T-helper 2 cell treated with Interferon-gamma antibody and Interleukin-4, amounts not matched to agents 5 μg/mL and 100 μg/mL, for 36 hours (primary cell): ENCODE measurements at regions not wholly inside any gene's neighbourhood (a gene's known extent, or its start where the extent isn't known, plus 50 kb on each side); places are given as distances from the start of the nearest gene placed in this dataset.
"Not testable (repeated sequence)": the region's sequence is repeated elsewhere in the genome, so short reads cannot be mapped to it uniquely, and the experiment has no call there.

Experiments used
- DNase-seq: peaks from one replicate; pipeline ENCODE4 v3.0.0; 2021; ENCODE audit warnings: low spot score
- H3K27ac Mint-ChIP-seq: one replicate; pipeline ENCODE4 v1.8.0; 2021; ENCODE audit warnings: mild to moderate bottlenecking, mixed read lengths
- H3K27me3 Mint-ChIP-seq: one replicate; pipeline ENCODE4 v1.8.0; 2021; ENCODE audit warnings: low read depth, mixed read lengths
- H3K36me3 Mint-ChIP-seq: one replicate; pipeline ENCODE4 v1.8.0; 2021; ENCODE audit warnings: low read depth, mixed read lengths
- H3K4me1 Mint-ChIP-seq: one replicate; pipeline ENCODE4 v1.8.0; 2021; ENCODE audit warnings: low read depth, mixed read lengths
- H3K4me3 Mint-ChIP-seq: one replicate; pipeline ENCODE4 v1.8.0; 2022; ENCODE audit warnings: mild to moderate bottlenecking, moderate library complexity, mixed read lengths
- H3K9me3 Mint-ChIP-seq: one replicate; pipeline ENCODE4 v1.8.0; 2021; ENCODE audit warnings: mixed read lengths

GRCh38 chr13:88026241-88026640, 355.1 kb downstream of the SLITRK5 start:
- no peaks in the 10 kb centered on the region for H3K27me3 Mint-ChIP-seq
- H3K4me3 Mint-ChIP-seq: no peak overlapping the region
- H3K27ac Mint-ChIP-seq: no peak overlapping the region
- H3K9me3 Mint-ChIP-seq: peaks cover 15% of the 10 kb centered on the region
- H3K36me3 Mint-ChIP-seq: no peaks in the 10 kb centered on the region
- H3K4me1 Mint-ChIP-seq: no peaks in the 10 kb centered on the region
- no peak for DNase-seq

- Mint-ChIP-seq H3K4me1 (no peaks in the 10 kb centered on the region), H3K9me3 (no peaks in the 10 kb centered on the region), H3K36me3 (no peaks in the 10 kb centered on the region), H3K27me3 (no peaks in the 10 kb centered on the region), H3K27ac (no peak overlapping the region), H3K4me3 (no peak overlapping the region)
- DNase-seq: no peak
Observed at GRCh38 chr13:88031980-88032559, 360.9 kb downstream of the SLITRK5 start.

DNA sequence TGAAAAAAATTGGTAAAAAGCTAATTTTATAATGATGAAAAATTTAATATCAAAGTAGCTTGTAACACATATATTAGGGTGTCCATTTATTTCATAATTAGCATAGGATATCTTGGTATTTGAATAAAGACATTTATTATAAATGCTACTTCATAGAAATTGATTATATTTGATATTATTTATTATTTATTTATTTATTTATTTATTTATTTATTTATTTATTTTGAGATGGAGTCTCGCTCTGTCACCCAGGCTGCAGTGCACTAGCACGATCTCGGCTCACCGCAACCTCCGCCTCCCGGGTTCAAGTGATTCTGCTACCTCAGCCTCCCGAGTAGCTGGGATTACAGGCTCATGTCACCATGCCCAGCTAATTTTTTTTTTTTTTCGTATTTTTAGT, 365.0 kb downstream of the SLITRK5 start:
- not testable (repeated sequence) for H3K4me3 Mint-ChIP-seq, H3K27ac Mint-ChIP-seq, H3K4me1 Mint-ChIP-seq, DNase-seq, H3K27me3 Mint-ChIP-seq, H3K9me3 Mint-ChIP-seq, H3K36me3 Mint-ChIP-seq

DNA sequence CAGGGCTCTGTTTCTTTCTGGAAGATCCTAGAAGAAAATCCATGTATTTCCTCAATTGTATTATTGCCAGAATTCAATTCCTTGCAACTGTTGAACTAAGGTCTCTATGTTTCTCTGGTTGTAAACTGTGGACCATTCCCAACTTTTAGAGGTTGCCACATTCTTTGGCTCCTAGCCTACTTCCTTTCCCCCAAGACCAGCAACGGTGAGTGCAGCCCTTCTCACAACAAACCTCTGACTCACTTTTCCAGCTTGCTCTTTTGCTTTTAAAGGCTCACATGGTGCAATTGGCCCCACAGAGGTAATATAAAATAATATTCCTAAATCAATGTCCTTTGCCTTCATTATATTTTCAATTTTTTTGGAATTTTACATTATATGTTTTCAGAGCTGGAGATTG, 371.3 kb downstream of the SLITRK5 start:
- Mint-ChIP-seq H3K27ac (no peak overlapping the region), H3K9me3 (peaks cover 22% of the 10 kb centered on the region), H3K36me3 (no peaks in the 10 kb centered on the region), H3K4me1 (no peaks in the 10 kb centered on the region), H3K27me3 (no peaks in the 10 kb centered on the region), H3K4me3 (no peak overlapping the region)
- no peak for DNase-seq

- no peaks in the 10 kb centered on the region for H3K27me3 Mint-ChIP-seq
- peaks cover 16% of the 10 kb centered on the region for H3K9me3 Mint-ChIP-seq
- no peaks in the 10 kb centered on the region for H3K36me3 Mint-ChIP-seq
- no peak for DNase-seq
- no peak overlapping the region for H3K27ac Mint-ChIP-seq
- H3K4me1 Mint-ChIP-seq: no peaks in the 10 kb centered on the region
- H3K4me3 Mint-ChIP-seq: no peak overlapping the region
Observed at GRCh38 chr13:88051746-88052482, 380.7 kb downstream of the SLITRK5 start.

DNA sequence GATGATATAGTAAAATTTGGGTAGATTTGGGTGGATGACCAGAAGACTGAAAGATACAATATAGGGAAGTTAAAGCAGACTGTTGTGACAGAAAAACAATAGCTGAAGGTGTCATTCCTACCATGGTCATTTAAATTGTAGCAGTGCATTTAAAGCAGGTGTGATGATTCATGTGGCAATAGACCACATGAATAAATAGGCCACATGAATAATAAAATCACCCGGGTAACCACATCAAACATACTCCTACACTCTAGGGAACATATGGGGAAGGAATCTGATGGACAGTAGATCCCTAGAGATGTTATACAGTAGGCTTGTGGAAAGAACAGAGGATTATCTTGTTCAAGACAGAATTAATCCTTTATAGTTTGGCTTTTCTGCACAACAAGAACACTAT, 392.6 kb downstream of the SLITRK5 start:
- no peaks in the 10 kb centered on the region for H3K4me1 Mint-ChIP-seq
- H3K27ac Mint-ChIP-seq: no peak overlapping the region
- no peak for DNase-seq
- H3K4me3 Mint-ChIP-seq: no peak overlapping the region
- H3K36me3 Mint-ChIP-seq: no peaks in the 10 kb centered on the region
- no peaks in the 10 kb centered on the region for H3K27me3 Mint-ChIP-seq
- peaks cover 36% of the 10 kb centered on the region for H3K9me3 Mint-ChIP-seq

- Mint-ChIP-seq H3K27me3 (no peaks in the 10 kb centered on the region), H3K27ac (no peak overlapping the region), H3K4me1 (no peaks in the 10 kb centered on the region), H3K9me3 (peaks cover 29% of the 10 kb centered on the region), H3K4me3 (no peak overlapping the region), H3K36me3 (no peaks in the 10 kb centered on the region)
- DNase-seq: no peak
Observed at GRCh38 chr13:88066847-88067246, 395.7 kb downstream of the SLITRK5 start.

- H3K9me3 Mint-ChIP-seq: peaks cover 22% of the 10 kb centered on the region
Observed at GRCh38 chr13:88068316-88068715, 397.1 kb downstream of the SLITRK5 start.

GRCh38 chr13:88068975-88069374, 397.8 kb downstream of the SLITRK5 start:
- DNase-seq: no peak
- H3K27me3 Mint-ChIP-seq: no peaks in the 10 kb centered on the region
- no peaks in the 10 kb centered on the region for H3K4me1 Mint-ChIP-seq
- no peak overlapping the region for H3K27ac Mint-ChIP-seq
- H3K4me3 Mint-ChIP-seq: no peak overlapping the region
- no peaks in the 10 kb centered on the region for H3K36me3 Mint-ChIP-seq
- H3K9me3 Mint-ChIP-seq: peaks cover 17% of the 10 kb centered on the region

More at GRCh38 chr13:88068316-88068715, 397.1 kb downstream of the SLITRK5 start:
- H3K27me3 Mint-ChIP-seq: no peaks in the 10 kb centered on the region
- no peak for DNase-seq
- no peak overlapping the region for H3K27ac Mint-ChIP-seq
- H3K4me3 Mint-ChIP-seq: no peak overlapping the region
- no peaks in the 10 kb centered on the region for H3K36me3 Mint-ChIP-seq
- no peaks in the 10 kb centered on the region for H3K4me1 Mint-ChIP-seq

- Mint-ChIP-seq H3K4me3 (no peak overlapping the region), H3K36me3 (no peaks in the 10 kb centered on the region), H3K4me1 (no peaks in the 10 kb centered on the region), H3K27ac (no peak overlapping the region), H3K27me3 (no peaks in the 10 kb centered on the region), H3K9me3 (peaks cover 7% of the 10 kb centered on the region)
- DNase-seq: no peak
Observed at GRCh38 chr13:88071371-88071770, 400.2 kb downstream of the SLITRK5 start.

- Mint-ChIP-seq H3K4me1 (no peaks in the 10 kb centered on the region), H3K27me3 (no peaks in the 10 kb centered on the region), H3K9me3 (peaks cover 6% of the 10 kb centered on the region), H3K27ac (no peak overlapping the region), H3K36me3 (no peaks in the 10 kb centered on the region), H3K4me3 (no peak overlapping the region)
- DNase-seq: no peak
Observed at GRCh38 chr13:88074794-88075510, 403.8 kb downstream of the SLITRK5 start.

GRCh38 chr13:88085036-88085435, 413.9 kb downstream of the SLITRK5 start:
- no peak overlapping the region for H3K4me3 Mint-ChIP-seq
- H3K9me3 Mint-ChIP-seq: peaks cover 14% of the 10 kb centered on the region
- H3K4me1 Mint-ChIP-seq: no peaks in the 10 kb centered on the region
- no peak for DNase-seq
- no peak overlapping the region for H3K27ac Mint-ChIP-seq
- H3K27me3 Mint-ChIP-seq: no peaks in the 10 kb centered on the region
- no peaks in the 10 kb centered on the region for H3K36me3 Mint-ChIP-seq

GRCh38 chr13:88086577-88086976, 415.4 kb downstream of the SLITRK5 start:
- no peak for DNase-seq
- no peaks in the 10 kb centered on the region for H3K27me3 Mint-ChIP-seq
- H3K27ac Mint-ChIP-seq: no peak overlapping the region
- H3K4me1 Mint-ChIP-seq: no peaks in the 10 kb centered on the region
- H3K36me3 Mint-ChIP-seq: no peaks in the 10 kb centered on the region
- no peak overlapping the region for H3K4me3 Mint-ChIP-seq
- peaks cover 13% of the 10 kb centered on the region for H3K9me3 Mint-ChIP-seq

DNA sequence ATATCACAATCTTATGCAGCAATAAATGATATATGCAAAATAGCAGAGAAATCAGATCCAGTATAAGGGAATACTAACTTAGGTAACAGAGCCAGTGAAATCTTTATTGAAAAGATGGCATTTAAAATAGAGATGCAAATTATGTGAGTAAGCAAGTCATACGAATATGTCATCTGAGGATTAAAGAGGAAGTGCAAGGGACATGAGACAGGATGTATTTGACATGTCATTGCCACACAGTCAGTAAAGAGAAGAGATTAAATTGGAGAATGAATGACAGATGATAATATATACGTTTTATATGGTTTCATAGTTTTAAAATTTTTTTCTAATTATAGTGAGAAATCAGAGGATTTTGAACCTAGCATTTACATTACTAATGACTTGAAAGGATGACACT, 426.4 kb downstream of the SLITRK5 start:
- no peak for DNase-seq
- Mint-ChIP-seq H3K27me3 (no peaks in the 10 kb centered on the region), H3K27ac (no peak overlapping the region), H3K36me3 (no peaks in the 10 kb centered on the region), H3K4me3 (no peak overlapping the region), H3K9me3 (peaks cover 19% of the 10 kb centered on the region), H3K4me1 (no peaks in the 10 kb centered on the region)
